ENCODE measurements at regions not wholly inside any gene's neighbourhood (a gene's known extent, or its start where the extent isn't known, plus 50 kb on each side); places are given as distances from the start of the nearest gene placed in this dataset.
"Not testable (repeated sequence)": the region's sequence is repeated elsewhere in the genome, so short reads cannot be mapped to it uniquely, and the experiment has no call there.

GRCh38 chr2:49619804-49620203, 465.5 kb upstream of the FSHR start:
- Mint-ChIP-seq H3K4me1 (ENCODE audit: low read depth) (no peaks in the 10 kb centered on the region), H3K4me3 (no peak overlapping the region), H3K27ac (no peak overlapping the region), H3K36me3 (ENCODE audit: low read depth) (no peaks in the 10 kb centered on the region), H3K27me3 (ENCODE audit: insufficient read depth) (no peaks in the 10 kb centered on the region), H3K9me3 (peaks cover 31% of the 10 kb centered on the region)
- no peak for DNase-seq
- no peak for TF ChIP-seq CTCF (IDR thresholded peaks at IDR 0.05)

- Mint-ChIP-seq H3K27me3 (ENCODE audit: insufficient read depth) (no peaks in the 10 kb centered on the region), H3K4me1 (ENCODE audit: low read depth) (no peaks in the 10 kb centered on the region), H3K9me3 (peaks cover 35% of the 10 kb centered on the region), H3K4me3 (no peak overlapping the region), H3K36me3 (ENCODE audit: low read depth) (no peaks in the 10 kb centered on the region), H3K27ac (no peak overlapping the region)
- no peak for DNase-seq
- no peak for TF ChIP-seq CTCF (IDR thresholded peaks at IDR 0.05)
These were observed 464.2 kb upstream of the FSHR start for GRCh38 chr2:49618491-49618890.

GRCh38 chr2:49616800-49617199, 462.5 kb upstream of the FSHR start:
- Mint-ChIP-seq H3K4me1 (ENCODE audit: low read depth) (no peaks in the 10 kb centered on the region), H3K27ac (no peak overlapping the region), H3K4me3 (no peak overlapping the region), H3K9me3 (peaks cover 41% of the 10 kb centered on the region), H3K36me3 (ENCODE audit: low read depth) (no peaks in the 10 kb centered on the region), H3K27me3 (ENCODE audit: insufficient read depth) (no peaks in the 10 kb centered on the region)
- no peak for DNase-seq
- peak; percentile 39; the same call in 1 of the 2 replicates for TF ChIP-seq CTCF (IDR thresholded peaks at IDR 0.05)

GRCh38 chr2:49611796-49612195, 457.5 kb upstream of the FSHR start:
- H3K9me3 Mint-ChIP-seq, result peaks cover 48% of the 10 kb centered on the region
- not testable (repeated sequence) for DNase-seq; H3K36me3 Mint-ChIP-seq (ENCODE audit: low read depth); H3K27ac Mint-ChIP-seq; H3K4me3 Mint-ChIP-seq; H3K4me1 Mint-ChIP-seq (ENCODE audit: low read depth); H3K27me3 Mint-ChIP-seq (ENCODE audit: insufficient read depth)

- Mint-ChIP-seq H3K9me3 (peaks cover 43% of the 10 kb centered on the region), H3K27ac (no peak overlapping the region), H3K27me3 (ENCODE audit: insufficient read depth) (no peaks in the 10 kb centered on the region), H3K4me1 (ENCODE audit: low read depth) (no peaks in the 10 kb centered on the region), H3K36me3 (ENCODE audit: low read depth) (no peaks in the 10 kb centered on the region), H3K4me3 (no peak overlapping the region)
- no peak for DNase-seq
- TF ChIP-seq CTCF (IDR thresholded peaks at IDR 0.05), result no peak
These were observed 446.2 kb upstream of the FSHR start for GRCh38 chr2:49600524-49600923.

GRCh38 chr2:49598231-49598630, 443.9 kb upstream of the FSHR start:
- Mint-ChIP-seq H3K36me3 (ENCODE audit: low read depth) (no peaks in the 10 kb centered on the region), H3K9me3 (peaks cover 58% of the 10 kb centered on the region), H3K27ac (no peak overlapping the region), H3K27me3 (ENCODE audit: insufficient read depth) (no peaks in the 10 kb centered on the region), H3K4me3 (no peak overlapping the region), H3K4me1 (ENCODE audit: low read depth) (no peaks in the 10 kb centered on the region)
- no peak for DNase-seq
- no peak for TF ChIP-seq CTCF (IDR thresholded peaks at IDR 0.05)
